Ishikawa (cell line): ENCODE measurements at regions not wholly inside any gene's neighbourhood (a gene's known extent, or its start where the extent isn't known, plus 50 kb on each side); places are given as distances from the start of the nearest gene placed in this dataset.

Experiments used
- CEBPB ChIP-seq: IDR thresholded peaks from 2 replicates; pipeline ENCODE4 v1.6.1; 2012
- CREB1 ChIP-seq: IDR thresholded peaks from 2 replicates; pipeline ENCODE4 v1.6.1; 2012; ENCODE audit warnings: low read depth
- EP300 ChIP-seq: IDR thresholded peaks from 2 replicates; pipeline ENCODE4 v1.6.1; 2012; ENCODE audit warnings: borderline replicate concordance
- NFIC ChIP-seq: IDR thresholded peaks from 2 replicates; pipeline ENCODE4 v1.6.1; 2012
- TAF1 ChIP-seq: IDR thresholded peaks from 2 replicates; pipeline ENCODE4 v1.6.1; 2012; ENCODE audit warnings: low read depth, mild to moderate bottlenecking
- TEAD4 ChIP-seq: IDR thresholded peaks from 2 replicates; pipeline ENCODE4 v1.6.1; 2012

DNA sequence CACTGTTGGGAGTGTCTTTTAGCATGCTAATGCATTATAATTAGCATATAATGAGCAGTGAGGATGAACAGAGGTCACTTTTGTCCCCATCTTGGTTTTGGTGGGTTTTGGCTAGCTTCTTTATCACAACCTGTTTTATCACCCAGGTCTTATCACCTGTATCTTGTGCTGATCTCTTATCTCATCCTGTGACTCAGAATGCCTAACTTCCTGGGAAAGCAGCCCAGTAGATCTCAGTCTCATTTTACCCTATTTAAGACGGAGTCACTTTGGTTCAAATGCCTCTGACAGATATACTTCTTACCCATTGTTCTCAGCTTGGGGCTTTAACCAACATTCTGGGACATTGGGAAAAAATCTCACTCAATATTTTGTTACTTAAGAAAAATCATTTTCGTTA lies 348.7 kb downstream of the PBX1 start:
- TF ChIP-seq TAF1 (no peak), EP300 (no peak), TEAD4 (no peak), NFIC (no peak), CEBPB (no peak), CREB1 (no peak)
